SU-DHL-6 (cell line): ENCODE measurements at regions not wholly inside any gene's neighbourhood (a gene's known extent, or its start where the extent isn't known, plus 50 kb on each side); places are given as distances from the start of the nearest gene placed in this dataset.

ENCODE experiments used
- CTCF ChIP-seq: fragments of 200-600 bp; sonication (generic); IDR thresholded peaks from one replicate; pipeline ENCODE4 v1.5.1; 2017; ENCODE audit warnings: antibody characterized with exemption, mild to moderate bottlenecking, low read length, moderate library complexity; ENCODE audit not compliant: insufficient read depth, poor library complexity, severe bottlenecking
- EZH2phosphoT487 ChIP-seq: fragments of 200-600 bp; sonication (generic), shearing (Covaris generic); conservative IDR thresholded peaks from 2 replicates; pipeline ENCODE4 v1.6.1; 2018; ENCODE audit warnings: mild to moderate bottlenecking, antibody characterized with exemption, low read length, moderate library complexity, mixed read lengths

- TF ChIP-seq CTCF = no peak
- no peak for TF ChIP-seq EZH2phosphoT487
Measured at GRCh38 chr2:89811295-89811694, 1119.8 kb downstream of the RPIA start.
